ENCODE measurements at regions not wholly inside any gene's neighbourhood (a gene's known extent, or its start where the extent isn't known, plus 50 kb on each side); places are given as distances from the start of the nearest gene placed in this dataset.
A peak's percentile ranks its signal among the peaks of the same experiment; 100 is the strongest.

DNA sequence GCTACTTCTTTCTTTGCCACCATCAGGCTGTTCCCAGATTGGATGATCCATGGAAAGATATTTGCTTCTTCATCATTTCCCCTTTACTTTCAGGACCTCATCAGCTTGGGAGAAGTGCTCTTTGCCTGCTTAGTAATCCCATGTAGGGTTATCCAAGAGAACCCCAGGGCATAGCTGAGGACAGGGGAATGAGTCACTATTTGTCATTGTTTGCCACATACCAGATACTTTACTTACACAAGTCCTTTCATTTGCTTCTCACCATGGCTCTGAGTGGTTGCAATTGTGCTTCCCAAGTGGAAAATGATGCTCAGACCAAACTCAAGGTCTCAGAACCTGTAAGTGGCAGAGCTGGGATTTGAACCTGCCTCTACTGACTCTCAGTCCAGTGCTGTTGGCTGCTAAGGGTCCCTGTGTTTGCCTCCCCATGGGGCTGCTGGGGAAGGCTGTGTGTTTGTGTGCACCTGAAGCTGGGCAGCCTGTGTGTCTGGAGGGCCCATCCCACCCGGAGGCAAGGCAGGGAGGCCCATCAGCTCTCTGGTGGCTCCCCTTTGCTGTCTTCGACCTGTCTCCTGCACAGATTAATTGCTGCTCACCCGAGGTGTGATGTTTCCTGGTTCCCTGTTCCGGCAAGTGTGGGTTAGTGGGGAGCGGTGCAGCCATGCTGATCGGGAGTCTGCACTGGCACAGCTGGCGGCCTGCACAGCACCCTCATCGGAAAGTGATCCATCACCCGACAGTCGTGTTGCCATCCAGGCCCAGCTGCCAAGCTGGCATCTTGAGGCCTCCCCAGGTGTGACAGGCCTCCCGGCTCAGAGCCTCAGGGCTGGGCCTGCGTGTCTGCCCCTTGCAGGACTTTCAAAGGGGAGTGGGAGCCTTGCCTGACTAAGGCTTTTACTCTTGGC, 228.8 kb downstream of the DHX35 start:
- no peaks in the 10 kb centered on the region for H4K20me1 ChIP-seq (ENCODE audit: insufficient read depth, poor library complexity, severe bottlenecking)
- no peak overlapping the region for H3K4me2 ChIP-seq

DNA sequence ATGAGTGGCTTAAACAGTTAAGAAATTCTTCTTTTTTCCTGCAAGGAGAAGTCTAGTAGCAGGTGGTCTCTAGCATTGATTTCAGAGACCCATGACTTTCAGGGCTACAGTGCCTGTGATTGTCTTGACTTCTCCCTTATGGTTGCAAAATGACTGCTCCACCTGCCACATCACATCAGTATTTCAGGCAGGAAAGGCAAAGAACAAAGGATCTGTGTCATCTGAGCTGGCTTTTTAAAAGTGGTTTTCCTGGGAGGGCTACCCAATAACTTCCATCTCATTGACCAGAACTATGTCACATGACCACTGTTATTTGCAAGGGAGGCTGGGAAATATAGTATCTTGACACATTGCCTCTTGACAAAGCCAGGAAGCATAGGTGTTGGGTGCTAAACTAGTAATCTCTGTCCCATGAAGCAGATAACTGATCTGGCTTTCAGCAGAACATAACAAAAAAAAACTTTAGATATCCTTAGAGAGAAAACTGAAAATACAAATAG, 226.2 kb downstream of the DHX35 start:
- H4K20me1 ChIP-seq (ENCODE audit: insufficient read depth, poor library complexity, severe bottlenecking) = no peaks in the 10 kb centered on the region
- H3K79me2 ChIP-seq = no peaks in the 10 kb centered on the region
- no peak overlapping the region for H3K4me2 ChIP-seq
- DNase-seq (ENCODE audit: low spot score) = no peak
- peaks cover 3% of the 10 kb centered on the region for H3K27me3 ChIP-seq
- no peaks in the 10 kb centered on the region for H3K9me3 ChIP-seq (ENCODE audit: low read depth)
- no peak overlapping the region for H2AFZ ChIP-seq
- no peak overlapping the region for H3K27ac ChIP-seq
- no peak overlapping the region for H3K4me3 ChIP-seq
- no peaks in the 10 kb centered on the region for H3K9me2 ChIP-seq (replicated peaks; ENCODE audit: insufficient read depth)
- H3K4me1 ChIP-seq (ENCODE audit: insufficient read depth) = no peaks in the 10 kb centered on the region
- H3K36me3 ChIP-seq (replicated peaks; ENCODE audit: insufficient read depth, low read depth) = no peaks in the 10 kb centered on the region
- TF ChIP-seq EZH2phosphoT487 (IDR thresholded peaks at IDR 0.05; ENCODE audit: low read depth, severe bottlenecking, unreplicated experiment) = no peak
- TF ChIP-seq EZH2 (IDR thresholded peaks at IDR 0.05; ENCODE audit: borderline replicate concordance) = no peak
- TF ChIP-seq, protein P1, sequence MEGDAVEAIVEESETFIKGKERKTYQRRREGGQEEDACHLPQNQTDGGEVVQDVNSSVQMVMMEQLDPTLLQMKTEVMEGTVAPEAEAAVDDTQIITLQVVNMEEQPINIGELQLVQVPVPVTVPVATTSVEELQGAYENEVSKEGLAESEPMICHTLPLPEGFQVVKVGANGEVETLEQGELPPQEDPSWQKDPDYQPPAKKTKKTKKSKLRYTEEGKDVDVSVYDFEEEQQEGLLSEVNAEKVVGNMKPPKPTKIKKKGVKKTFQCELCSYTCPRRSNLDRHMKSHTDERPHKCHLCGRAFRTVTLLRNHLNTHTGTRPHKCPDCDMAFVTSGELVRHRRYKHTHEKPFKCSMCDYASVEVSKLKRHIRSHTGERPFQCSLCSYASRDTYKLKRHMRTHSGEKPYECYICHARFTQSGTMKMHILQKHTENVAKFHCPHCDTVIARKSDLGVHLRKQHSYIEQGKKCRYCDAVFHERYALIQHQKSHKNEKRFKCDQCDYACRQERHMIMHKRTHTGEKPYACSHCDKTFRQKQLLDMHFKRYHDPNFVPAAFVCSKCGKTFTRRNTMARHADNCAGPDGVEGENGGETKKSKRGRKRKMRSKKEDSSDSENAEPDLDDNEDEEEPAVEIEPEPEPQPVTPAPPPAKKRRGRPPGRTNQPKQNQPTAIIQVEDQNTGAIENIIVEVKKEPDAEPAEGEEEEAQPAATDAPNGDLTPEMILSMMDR (IDR thresholded peaks at IDR 0.05; ENCODE audit: poor library complexity) = no peak

More for the DNA sequence above, 228.8 kb downstream of the DHX35 start:
- Histone ChIP-seq H3K4me3 (no peak overlapping the region), H3K79me2 (no peaks in the 10 kb centered on the region), H3K9me2 (replicated peaks; ENCODE audit: insufficient read depth) (no peaks in the 10 kb centered on the region), H3K4me1 (ENCODE audit: insufficient read depth) (no peaks in the 10 kb centered on the region), H2AFZ (no peak overlapping the region), H3K27me3 (peaks cover 3% of the 10 kb centered on the region), H3K9me3 (ENCODE audit: low read depth) (no peaks in the 10 kb centered on the region), H3K36me3 (replicated peaks; ENCODE audit: insufficient read depth, low read depth) (no peaks in the 10 kb centered on the region), H3K27ac (no peak overlapping the region)
- TF ChIP-seq EZH2 (IDR thresholded peaks at IDR 0.05; ENCODE audit: borderline replicate concordance) (no peak), EZH2phosphoT487 (IDR thresholded peaks at IDR 0.05; ENCODE audit: low read depth, severe bottlenecking, unreplicated experiment) (no peak)
- TF ChIP-seq, protein P1 (IDR thresholded peaks at IDR 0.05; ENCODE audit: poor library complexity) = no peak
- peak; percentile 12 for DNase-seq (ENCODE audit: low spot score)
- WGBS (ENCODE audit: low lambda C conversion rate, missing lambda C conversion rate) = 88% methylated on average over 12 of the region's 12 CpGs

DNA sequence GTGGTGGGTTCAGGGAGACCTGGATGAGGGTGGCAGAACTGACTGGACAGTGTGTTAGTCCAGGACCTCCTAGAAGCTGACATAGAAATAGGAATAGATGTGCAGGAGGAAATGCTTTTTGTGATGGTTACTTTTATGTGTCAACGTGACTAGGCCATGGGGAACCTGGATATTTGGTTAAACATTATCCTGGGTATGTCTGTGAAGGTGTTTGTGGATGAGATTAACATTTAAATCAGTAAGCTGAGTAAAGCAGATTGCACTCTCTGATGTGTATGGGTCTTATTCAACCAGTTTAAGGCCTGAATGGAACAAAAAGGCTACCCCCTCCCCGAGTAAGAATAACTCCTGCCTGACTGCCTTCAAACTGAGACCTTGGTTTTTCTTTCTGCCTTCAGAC, 219.3 kb downstream of the DHX35 start:
- Histone ChIP-seq H3K79me2 (no peaks in the 10 kb centered on the region), H4K20me1 (ENCODE audit: insufficient read depth, poor library complexity, severe bottlenecking) (no peaks in the 10 kb centered on the region), H3K36me3 (replicated peaks; ENCODE audit: insufficient read depth, low read depth) (no peaks in the 10 kb centered on the region), H3K27ac (no peak overlapping the region), H3K4me1 (ENCODE audit: insufficient read depth) (no peaks in the 10 kb centered on the region), H2AFZ (no peak overlapping the region), H3K9me3 (ENCODE audit: low read depth) (no peaks in the 10 kb centered on the region), H3K4me2 (no peak overlapping the region), H3K27me3 (no peaks in the 10 kb centered on the region), H3K4me3 (no peak overlapping the region), H3K9me2 (replicated peaks; ENCODE audit: insufficient read depth) (no peaks in the 10 kb centered on the region)
- 35% methylated on average over 2 of the region's 2 CpGs for WGBS (ENCODE audit: low lambda C conversion rate, missing lambda C conversion rate)
- TF ChIP-seq, protein P1 (IDR thresholded peaks at IDR 0.05; ENCODE audit: poor library complexity) = no peak
- no peak for TF ChIP-seq EZH2phosphoT487 (IDR thresholded peaks at IDR 0.05; ENCODE audit: low read depth, severe bottlenecking, unreplicated experiment)
- TF ChIP-seq EZH2 (IDR thresholded peaks at IDR 0.05; ENCODE audit: borderline replicate concordance) = no peak
- DNase-seq (ENCODE audit: low spot score) = no peak
